ENCODE measurements at regions not wholly inside any gene's neighbourhood (a gene's known extent, or its start where the extent isn't known, plus 50 kb on each side); places are given as distances from the start of the nearest gene placed in this dataset.

- TF ChIP-seq GATA3 (IDR thresholded peaks at IDR 0.05; ENCODE audit: low read depth, low read length) (no peak), GATA2 (IDR thresholded peaks at IDR 0.05; ENCODE audit: low read depth, low read length) (no peak)
Measured at GRCh38 chr5:59943452-59944113, 50.1 kb upstream of the PDE4D start.

Measured in SH-SY5Y (cell line).